Smooth muscle cell of the brain vasculature (primary cell): ENCODE measurements at regions not wholly inside any gene's neighbourhood (a gene's known extent, or its start where the extent isn't known, plus 50 kb on each side); places are given as distances from the start of the nearest gene placed in this dataset.

ENCODE experiments used
- DNase-seq: peaks from one replicate; pipeline ENCODE4 v3.0.0-alpha.2; 2012; ENCODE audit warnings: low read depth, low spot score

DNA sequence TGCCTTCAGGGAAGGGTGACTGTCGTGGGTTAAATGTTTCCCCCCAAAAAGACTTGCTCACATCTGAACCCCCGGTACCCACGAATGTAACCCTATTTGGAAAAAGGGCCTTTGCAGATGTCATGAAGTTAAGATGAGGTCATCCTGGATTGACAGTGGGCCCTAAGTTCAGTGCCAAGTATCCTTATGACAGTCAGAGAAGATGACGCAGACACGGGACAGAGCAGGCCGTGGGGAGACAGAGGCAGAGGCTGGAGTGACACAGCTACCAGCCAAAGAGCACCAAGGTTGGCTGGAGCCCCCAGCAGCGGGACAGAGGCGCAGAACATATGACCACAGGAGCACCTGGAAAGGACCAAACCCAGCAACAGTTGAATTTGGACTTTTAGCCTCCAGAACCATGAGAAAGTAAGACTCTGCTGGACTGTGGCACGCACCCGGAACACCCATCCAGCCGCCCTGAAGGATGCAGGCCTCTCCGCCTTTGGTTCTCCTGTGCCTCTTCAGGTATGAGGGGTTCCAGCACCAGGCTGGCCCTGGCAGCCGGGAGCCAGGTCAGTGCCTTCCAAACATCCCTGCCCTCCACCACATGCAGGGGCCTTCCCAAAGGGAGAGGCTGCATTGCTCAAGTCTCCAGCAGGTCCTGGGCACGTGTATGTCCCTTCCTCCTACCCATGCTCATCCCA is 104.0 kb downstream of the FOXL1 start:
- DNase-seq: no peak

DNA sequence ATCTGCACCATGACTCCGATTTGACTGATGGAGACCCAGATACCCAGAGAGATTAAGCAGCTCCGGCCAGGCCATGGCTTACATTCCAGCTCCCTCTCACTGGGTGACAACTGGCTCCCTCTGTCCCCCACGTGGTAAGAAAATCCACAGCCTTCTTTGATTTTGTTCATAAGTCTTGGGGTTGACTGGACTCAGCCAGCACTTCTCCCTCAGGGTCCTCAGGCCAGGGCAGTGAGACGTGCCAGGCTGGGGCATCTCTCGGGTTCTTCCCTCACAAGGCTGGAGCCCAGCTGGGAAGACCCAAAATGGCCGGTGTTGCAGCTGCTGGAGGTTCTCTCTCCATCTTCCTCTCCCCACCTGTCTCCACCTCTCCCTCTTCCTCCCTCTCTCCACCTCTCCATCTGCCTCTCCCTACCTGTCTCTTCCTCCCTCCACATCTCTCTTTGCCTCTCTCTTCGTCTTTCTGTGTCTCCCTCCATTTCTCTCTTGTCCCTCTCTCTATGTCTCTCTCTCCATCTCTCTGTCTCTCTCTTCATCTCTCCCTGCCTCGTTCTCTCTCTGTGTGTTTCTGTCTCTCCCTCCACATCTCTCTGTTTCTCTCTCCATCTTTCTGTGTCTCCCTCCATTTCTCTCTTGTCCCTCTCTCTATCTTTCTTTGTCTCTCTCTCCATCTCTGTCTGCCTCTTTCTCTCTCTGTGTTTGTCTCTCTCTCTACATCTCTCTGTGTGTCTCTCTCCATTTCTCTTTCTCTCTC is 105.3 kb downstream of the FOXL1 start:
- no peak for DNase-seq

DNA sequence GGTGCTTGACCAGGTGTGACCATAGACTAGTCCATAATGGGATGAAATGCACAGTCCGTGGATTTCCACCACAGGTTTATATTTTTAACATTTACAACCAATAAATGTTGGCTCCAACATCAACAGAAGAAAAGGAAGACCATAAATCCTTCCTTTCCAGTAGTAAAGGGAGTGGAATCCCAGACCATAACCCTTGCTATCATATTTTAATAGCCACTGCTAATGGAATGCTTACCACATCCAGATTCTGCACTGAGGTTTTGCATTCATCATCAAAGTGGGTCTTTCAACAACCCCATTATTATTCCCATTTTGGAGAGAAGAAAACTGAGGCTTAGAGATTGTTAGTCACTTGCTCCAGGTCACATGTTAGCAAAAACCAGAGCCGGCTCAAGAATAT is 106.7 kb downstream of the FOXL1 start:
- no peak for DNase-seq

DNA sequence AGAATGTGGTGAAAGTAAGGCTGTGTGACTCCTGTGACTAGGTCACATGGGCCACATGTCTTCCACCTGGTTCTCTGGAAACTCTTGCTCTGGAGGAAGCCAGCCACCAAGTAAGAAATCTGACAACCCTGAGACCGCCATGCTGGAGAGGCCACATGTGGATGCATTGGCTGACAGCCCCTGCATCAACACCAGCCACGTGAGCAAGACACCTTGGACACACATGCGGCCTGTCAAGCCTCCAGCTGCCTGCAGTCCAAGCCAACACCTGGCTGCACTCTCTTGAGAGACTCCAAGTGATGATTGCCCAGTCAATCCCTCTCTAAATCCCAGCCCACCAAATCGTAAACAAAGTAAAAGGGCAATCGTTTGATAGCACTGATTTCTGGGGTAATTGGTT is 112.6 kb downstream of the FOXL1 start:
- DNase-seq: no peak

DNA sequence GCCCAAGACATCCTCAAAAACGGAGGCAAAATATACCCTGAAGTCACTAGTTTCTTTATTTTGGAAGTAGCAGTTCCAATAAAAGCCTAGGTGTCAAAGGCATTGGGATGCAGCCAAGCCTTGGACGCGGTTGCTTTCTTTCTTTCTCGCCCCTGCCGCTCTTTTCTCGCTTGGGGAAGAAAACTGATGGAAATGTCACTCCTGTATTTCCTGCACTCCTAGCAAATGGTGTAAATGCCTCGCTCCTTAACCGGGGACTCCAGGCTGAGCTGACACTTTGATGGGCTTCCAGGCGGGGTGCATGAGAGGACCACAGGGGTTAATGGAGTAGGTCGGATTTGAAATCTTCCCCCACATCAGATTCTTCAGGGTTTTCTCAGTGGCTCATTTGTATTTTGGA is 114.1 kb downstream of the FOXL1 start:
- DNase-seq: no peak

DNA sequence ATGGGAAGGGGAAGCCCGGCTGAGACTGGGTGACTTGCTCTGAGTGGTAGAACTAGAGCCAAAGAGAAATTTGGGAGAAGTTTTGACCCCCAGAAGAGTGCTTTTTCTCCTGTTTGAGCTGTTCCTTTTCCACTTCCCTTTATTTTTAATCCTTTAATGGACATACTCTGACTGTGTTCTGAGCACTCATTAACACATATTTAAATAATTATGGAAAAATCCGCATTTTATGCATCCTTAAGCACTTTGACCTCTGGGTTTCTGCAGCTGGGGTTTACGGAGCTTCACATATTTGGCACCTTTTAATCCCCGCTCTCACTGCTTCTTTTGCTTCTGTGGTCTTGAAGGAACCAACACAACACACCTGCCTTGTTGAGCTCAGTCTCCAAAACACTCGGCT is 114.7 kb downstream of the FOXL1 start:
- no peak for DNase-seq

DNA sequence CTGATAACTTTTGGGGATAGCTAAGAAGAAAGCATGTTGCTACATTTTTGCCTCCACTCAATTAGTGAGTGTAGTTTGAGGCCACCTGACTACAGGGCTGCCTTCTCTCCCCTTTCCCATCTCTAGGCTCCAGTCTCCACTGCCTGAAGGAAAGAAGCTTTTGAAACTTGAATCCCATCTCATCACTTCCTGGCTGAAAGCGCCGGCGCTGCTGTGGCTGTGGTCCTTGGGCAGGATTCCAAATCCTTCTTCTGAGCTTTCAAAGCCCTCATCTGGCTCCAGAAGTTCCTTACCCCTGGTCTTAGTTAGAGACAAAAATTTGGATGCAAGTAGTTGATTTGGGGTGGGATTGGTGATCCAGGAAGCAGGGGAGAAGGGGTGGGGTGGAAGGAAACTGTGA is 119.4 kb downstream of the FOXL1 start:
- no peak for DNase-seq

DNA sequence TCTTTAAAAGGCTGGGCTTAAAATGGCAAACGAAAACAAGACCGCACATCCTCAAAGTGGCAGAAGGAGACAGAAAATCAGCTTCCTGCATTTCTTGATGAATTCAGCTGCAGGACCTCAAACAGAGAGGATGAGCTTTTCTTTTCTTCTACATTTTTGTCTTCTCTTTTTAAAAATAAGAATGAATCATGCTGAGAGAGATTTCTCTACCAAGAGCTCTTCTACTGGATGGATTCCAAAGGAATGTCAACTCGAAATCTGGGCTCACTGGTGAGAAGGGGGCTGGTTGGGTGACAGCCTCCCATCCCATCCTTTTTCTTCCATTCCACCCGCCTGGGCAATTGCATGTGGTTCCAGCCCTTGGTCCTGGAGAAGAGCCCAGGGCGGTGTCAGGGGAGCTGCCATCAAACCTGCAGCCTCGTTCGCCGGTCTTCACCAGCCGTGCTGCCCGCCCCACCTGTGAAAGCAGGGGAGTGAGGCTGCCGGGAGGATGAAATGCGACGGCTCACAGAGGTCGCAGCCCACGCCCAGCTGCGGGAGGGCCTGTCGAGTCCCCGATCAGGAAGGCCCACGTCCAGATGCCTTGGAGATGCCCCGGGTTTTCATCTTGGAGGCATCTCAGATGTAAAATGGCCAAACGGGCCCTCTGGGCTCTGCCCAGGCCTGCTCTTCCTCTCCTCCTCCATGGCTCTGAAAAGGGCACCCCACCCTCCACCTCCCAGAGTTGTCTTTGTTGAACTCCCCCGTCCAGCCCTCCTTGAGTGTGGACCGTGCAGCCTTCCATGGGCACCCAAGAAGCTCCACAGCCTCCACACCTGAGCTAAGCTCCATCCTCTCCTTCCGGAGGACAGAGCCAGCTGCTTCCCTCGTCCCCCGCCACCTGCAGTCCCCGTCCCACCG is 121.9 kb downstream of the FOXL1 start:
- DNase-seq: no peak

DNA sequence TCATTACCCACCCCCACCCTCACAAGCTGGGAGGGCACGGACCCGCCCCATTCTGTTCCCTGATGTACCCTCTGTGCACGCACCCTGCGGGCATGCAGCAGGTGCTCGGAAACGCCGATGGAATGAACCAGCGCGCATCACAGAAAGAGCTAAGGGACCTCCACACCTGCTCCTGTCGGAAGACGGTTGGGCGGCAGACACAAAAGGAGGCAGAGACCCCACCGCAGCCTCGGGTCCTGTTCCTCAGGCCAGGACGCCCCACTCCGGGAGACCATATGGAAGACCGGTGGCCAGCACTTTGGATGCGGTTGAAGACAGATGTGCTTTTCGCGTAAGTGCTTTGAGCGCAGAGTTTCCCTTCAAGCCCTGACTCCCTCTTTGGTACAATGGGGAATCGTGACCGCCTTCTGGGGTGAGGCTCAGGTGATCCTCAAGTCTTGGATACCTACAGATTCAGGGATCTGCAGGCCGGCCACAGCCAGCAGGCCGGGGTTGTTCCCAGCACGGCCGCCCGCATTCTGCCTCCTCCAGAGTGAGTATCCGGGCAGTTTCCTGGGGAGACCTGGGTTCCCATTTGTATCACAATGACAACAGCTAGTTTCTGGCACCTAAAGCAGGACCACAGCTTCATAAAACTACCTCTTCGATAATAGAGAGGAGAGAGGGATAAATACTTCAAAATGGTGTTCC is 123.1 kb downstream of the FOXL1 start:
- no peak for DNase-seq

DNA sequence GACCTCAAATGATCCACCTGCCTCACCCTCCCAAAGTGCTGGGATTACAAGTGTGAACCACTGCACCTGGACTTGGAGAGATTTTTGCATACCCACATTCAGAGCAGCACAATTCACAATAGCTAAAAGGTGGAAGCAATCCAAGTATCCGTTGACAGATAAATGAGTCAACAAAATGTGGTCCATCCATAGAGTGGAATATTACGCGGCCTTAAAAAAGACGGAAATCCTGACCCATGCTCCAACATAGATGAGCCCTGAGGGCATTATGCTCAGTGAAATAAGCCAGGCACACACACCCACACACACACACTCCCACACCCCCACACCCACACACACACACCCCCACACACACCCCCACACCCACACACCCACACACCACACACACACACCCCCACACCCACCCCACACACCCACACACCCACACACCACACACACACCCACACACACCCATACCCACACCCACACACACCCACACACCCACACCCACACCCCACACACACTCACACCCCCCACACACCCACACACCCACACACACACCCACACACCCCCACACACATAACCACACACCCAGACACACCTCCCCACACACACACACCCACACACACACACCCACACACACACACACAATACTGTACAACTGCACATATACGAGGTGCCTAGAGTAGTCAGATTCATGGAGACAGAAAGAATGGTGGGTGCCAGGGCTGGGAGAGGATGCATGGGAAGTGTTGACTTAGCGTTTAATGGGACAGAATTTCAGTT is 124.7 kb downstream of the FOXL1 start:
- no peak for DNase-seq

DNA sequence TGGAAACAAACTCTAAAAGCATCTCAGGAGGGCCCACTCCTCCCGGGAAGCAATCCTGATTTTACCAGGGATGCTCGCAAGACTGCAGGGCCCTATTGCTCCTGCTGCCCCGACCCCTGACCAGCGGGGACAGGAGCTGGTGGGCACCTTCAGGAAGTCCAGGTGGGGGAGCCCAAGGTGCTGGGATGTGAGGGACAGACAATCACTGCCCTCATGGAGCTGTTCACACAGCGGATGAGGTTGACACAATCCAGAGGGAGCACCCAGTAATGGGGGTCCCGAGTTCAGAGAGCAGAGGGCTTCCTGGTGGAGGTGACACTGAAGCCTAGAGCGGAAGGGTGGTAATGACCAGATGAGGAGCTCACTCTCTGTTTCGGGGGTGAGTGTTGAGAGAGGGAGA is 126.2 kb downstream of the FOXL1 start:
- no peak for DNase-seq

DNA sequence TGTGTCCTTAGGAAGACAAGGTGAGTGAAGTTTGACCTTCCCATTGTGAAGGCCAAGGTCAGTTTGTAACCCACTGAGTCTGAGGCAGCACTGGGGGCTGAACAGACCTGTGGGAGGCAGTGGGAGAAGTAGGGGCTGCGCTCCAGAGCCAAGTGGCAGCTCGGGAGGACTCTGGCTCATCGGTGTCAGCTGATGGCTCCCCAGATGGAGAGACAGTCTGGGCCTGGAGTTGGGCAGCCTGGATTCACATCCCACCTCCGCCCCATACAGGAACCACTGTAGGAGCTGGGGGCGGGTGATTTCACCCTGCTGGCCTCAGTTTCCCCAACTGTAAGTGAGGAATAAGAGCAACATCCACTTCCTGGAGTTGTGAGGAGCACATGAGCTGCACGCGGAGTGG is 128.4 kb downstream of the FOXL1 start:
- DNase-seq: no peak

DNA sequence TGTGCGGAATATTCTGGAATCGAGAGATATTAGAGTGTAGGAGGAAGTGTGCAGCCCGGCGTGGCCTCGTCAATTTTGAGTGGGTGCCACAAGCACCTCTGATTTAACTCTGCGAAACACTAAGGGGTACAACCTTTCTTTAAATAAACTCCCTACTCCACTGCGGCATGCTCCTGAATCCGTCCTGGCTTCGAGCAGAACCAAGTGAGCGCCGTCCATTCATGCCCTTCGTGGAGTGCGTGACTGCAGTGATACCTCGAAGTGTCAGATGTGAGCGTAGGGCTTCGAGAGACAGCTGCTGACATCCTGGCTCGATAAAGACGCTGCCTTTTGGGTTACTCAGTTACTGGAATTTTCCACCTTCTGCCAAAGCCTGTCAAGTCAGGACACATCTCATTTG is 128.8 kb downstream of the FOXL1 start:
- no peak for DNase-seq

DNA sequence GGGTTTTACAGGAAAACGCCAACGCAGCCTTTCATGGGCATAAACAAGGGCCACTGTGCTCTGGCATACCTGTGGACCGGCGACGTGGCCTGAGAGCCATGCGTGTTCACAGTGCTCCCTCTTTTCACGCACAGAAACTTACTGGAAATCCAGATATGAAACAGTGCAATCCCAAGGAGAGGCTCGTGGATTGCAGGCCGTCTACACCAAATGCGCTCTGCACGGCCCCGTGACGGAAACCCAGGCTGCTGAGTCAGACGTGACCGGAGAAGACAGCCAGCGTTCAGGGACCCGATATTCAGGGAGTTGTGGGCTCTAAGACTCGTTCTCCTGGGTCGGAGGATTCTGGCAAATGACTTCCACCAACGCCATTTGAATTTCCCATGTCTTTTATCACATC is 129.2 kb downstream of the FOXL1 start:
- no peak for DNase-seq

DNA sequence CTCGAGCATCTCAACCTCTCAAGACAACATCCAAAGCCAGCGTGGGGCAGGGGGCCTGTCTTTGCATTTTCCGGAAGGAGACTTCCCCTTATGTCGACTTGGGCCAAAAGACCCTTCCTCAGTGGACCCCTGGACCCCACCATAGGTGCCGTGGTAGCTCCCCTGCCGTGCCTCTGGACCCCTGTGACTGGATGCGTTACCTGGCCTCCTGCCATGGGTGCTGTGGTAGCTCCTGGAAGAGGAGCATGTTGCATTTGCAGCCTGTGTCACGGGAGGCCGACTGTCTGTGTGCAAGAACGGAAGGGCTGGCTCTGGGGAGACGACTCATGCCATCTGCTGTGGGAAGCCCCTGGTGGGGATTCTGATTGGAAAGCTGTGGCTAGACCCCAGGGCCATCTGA is 130.1 kb downstream of the FOXL1 start:
- no peak for DNase-seq

DNA sequence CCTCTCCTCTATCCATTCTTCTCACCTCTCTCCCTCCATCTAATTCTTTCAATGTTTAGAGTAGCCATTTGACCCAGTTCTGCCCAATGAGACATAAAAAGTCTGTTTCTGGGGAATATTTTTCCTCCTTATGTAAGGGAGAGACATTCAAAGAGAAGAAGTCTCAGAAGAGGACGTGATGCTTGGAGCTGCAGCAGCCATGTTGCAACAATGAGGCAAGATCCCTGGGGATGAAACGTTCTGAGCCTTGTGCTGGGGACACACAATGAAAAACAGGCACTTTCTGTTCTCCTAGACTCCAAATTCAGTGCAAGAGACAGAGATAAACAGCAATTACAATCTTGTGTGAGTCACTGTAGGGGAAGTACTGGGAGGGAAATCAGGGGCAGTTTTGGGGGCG is 130.8 kb downstream of the FOXL1 start:
- DNase-seq: no peak

DNA sequence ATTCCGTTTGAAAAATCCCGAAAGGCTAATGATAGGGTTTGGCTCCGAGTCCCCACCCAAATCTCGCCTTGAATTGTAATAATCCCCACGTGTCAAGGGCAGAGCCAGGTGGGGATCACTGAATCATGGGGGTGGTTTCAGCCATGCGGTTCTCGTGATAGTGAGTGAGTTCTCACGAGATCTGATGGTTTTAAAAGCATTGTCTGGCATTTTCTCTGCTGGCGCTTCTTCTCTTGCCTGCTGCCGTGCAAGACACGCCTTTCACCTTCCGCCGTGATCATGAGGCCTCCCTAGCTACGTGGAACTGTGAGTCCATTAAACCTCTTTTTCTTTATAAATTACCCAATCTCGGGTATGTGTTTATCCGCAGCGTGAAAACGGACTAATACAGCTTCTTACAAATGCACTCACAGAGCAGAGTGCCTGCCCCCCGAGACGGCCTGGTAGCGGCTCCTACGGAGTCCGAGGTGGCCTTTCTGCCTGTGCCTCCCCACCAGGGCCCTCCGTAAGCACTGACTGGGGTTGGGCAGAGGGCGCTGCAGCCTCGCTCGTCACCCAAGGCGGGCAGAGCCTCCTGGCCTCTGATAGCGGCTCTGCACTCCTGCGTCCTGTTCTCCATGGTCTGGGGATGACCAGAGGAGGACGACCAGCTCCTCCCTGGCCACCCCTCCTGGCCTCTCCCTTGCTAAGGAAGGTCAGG is 131.7 kb downstream of the FOXL1 start:
- DNase-seq: no peak

DNA sequence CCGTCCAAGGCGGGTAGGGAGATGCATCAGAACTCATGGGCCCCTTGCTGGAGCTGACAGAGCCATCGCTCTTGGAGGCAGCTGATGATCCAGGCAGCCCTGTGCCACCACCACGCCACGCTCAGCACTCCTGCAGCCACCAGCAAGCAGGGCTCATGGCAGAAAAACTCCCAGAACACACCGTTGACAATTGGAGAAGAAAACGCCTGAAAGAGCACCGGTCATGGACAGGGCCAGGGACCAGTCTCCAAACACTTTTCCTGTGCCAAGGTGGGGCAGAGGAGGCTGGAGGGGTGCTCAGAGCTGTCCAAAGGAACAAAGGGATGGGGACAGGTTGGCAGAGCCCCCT is 132.2 kb downstream of the FOXL1 start:
- no peak for DNase-seq

DNA sequence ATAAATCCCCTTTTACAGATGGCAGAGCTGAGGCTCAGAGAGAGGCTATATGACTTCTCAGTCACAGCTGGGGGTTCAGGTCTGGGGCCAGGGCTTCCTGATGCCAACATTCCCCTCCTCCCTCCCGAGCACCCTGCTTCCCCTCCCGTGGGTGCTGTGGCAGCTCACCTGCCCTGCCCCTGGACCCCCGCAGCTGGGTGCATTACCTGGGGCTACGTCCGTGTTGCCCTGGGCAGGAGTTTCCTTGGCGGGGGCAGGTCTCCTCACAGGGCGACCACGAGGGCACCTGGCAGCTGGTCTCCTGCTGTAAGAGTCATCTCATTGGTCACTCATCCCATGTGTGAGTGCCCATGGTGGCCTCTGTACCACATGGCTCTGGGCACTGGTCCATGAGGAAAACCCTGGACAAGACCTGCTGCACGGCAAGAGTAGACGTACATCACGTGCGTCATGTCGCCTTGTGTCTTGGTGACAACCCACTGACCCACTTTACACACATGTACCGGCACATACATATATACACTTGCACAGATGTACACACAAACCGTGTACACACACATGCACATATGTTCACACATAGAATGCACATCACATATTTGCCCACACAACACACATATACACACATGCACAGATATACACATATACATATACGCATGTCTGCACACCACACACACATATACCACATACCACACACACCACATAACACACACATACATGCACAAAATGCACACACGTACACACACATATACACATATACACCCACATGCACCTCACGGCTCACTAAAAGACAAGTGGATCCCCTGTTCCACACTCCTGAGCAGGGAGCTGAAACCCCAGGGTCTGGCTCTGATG is 134.0 kb downstream of the FOXL1 start:
- DNase-seq: no peak
